ENCODE measurements at regions not wholly inside any gene's neighbourhood (a gene's known extent, or its start where the extent isn't known, plus 50 kb on each side); places are given as distances from the start of the nearest gene placed in this dataset.

DNA sequence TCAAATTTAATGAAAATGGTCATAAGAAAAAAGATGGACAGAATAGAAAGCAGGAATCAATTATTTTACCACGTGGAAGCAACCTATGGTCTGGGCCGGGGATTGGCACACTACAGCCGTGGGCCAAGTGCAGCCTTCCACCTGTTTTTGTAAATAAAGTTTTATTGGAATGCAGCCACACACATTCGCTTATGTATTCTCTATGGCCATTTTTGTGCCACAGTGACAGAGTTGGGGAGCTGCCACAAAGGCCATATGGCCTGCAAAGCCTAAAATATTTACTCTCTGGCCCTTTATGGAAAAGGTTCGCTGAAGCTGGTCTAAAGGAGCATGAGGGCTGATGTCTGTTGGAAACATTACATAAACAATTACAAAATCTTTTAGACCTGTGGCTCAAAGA lies 144.8 kb downstream of the TMCO5A start:
- TF ChIP-seq EP300 (IDR thresholded peaks at IDR 0.05) = no peak
- TF ChIP-seq, protein P1, sequence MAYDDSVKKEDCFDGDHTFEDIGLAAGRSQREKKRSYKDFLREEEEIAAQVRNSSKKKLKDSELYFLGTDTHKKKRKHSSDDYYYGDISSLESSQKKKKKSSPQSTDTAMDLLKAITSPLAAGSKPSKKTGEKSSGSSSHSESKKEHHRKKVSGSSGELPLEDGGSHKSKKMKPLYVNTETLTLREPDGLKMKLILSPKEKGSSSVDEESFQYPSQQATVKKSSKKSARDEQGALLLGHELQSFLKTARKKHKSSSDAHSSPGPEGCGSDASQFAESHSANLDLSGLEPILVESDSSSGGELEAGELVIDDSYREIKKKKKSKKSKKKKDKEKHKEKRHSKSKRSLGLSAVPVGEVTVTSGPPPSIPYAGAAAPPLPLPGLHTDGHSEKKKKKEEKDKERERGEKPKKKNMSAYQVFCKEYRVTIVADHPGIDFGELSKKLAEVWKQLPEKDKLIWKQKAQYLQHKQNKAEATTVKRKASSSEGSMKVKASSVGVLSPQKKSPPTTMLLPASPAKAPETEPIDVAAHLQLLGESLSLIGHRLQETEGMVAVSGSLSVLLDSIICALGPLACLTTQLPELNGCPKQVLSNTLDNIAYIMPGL (CRISPR knock-in tag; IDR thresholded peaks at IDR 0.05; ENCODE audit: borderline replicate concordance) = no peak
- TF ChIP-seq, protein P2, sequence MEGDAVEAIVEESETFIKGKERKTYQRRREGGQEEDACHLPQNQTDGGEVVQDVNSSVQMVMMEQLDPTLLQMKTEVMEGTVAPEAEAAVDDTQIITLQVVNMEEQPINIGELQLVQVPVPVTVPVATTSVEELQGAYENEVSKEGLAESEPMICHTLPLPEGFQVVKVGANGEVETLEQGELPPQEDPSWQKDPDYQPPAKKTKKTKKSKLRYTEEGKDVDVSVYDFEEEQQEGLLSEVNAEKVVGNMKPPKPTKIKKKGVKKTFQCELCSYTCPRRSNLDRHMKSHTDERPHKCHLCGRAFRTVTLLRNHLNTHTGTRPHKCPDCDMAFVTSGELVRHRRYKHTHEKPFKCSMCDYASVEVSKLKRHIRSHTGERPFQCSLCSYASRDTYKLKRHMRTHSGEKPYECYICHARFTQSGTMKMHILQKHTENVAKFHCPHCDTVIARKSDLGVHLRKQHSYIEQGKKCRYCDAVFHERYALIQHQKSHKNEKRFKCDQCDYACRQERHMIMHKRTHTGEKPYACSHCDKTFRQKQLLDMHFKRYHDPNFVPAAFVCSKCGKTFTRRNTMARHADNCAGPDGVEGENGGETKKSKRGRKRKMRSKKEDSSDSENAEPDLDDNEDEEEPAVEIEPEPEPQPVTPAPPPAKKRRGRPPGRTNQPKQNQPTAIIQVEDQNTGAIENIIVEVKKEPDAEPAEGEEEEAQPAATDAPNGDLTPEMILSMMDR (IDR thresholded peaks at IDR 0.05) = no peak
